IgD-negative memory B cell (primary cell): ENCODE measurements at regions not wholly inside any gene's neighbourhood (a gene's known extent, or its start where the extent isn't known, plus 50 kb on each side); places are given as distances from the start of the nearest gene placed in this dataset.
"Not testable (repeated sequence)": the region's sequence is repeated elsewhere in the genome, so short reads cannot be mapped to it uniquely, and the experiment has no call there.

Experiments used
- H3K27ac Mint-ChIP-seq, 3 donors: one replicate each; pipeline ENCODE4 v1.8.0; 2020 to 2022; ENCODE audit warnings: mild to moderate bottlenecking in 3 of 3, mixed read lengths in 3 of 3, moderate library complexity in 1 of 3
- H3K27me3 Mint-ChIP-seq: one replicate; pipeline ENCODE4 v1.8.0; 2021; ENCODE audit warnings: mixed read lengths
- H3K36me3 Mint-ChIP-seq: one replicate; pipeline ENCODE4 v1.8.0; 2020; ENCODE audit warnings: mild to moderate bottlenecking, mixed read lengths
- H3K4me1 Mint-ChIP-seq, 3 donors: one replicate each; pipeline ENCODE4 v1.8.0; 2020 to 2022; ENCODE audit warnings: mixed read lengths in 3 of 3, mild to moderate bottlenecking in 1 of 3
- H3K4me3 Mint-ChIP-seq, 4 donors: one replicate each; pipeline ENCODE4 v1.8.0; 2020 to 2022; ENCODE audit warnings: mild to moderate bottlenecking in 4 of 4, mixed read lengths in 4 of 4, moderate library complexity in 3 of 4
- H3K9me3 Mint-ChIP-seq, 3 donors: one replicate each; pipeline ENCODE4 v1.8.0; 2020 to 2021; ENCODE audit warnings: mixed read lengths in 3 of 3, mild to moderate bottlenecking in 1 of 3

- Mint-ChIP-seq H3K4me1 (peaks cover 4 to 11% (median 4%) of the 10 kb centered on the region in 3 donors), H3K27ac (no peak overlapping the region), H3K36me3 (peaks cover 11% of the 10 kb centered on the region), H3K4me3 (no peak overlapping the region), H3K9me3 (no peaks in the 10 kb centered on the region), H3K27me3 (no peaks in the 10 kb centered on the region)
Measured at GRCh38 chr6:144510859-144511258, 225.7 kb downstream of the UTRN start.

GRCh38 chr6:144515761-144516160 is 230.6 kb downstream of the UTRN start:
- no peak overlapping the region for H3K27ac Mint-ChIP-seq
- H3K4me3 Mint-ChIP-seq, result no peak overlapping the region
- H3K4me1 Mint-ChIP-seq, result no peaks in the 10 kb centered on the region
- no peaks in the 10 kb centered on the region for H3K27me3 Mint-ChIP-seq
- H3K9me3 Mint-ChIP-seq, result no peaks in the 10 kb centered on the region
- peaks cover 10% of the 10 kb centered on the region for H3K36me3 Mint-ChIP-seq

GRCh38 chr6:144519426-144519825 is 234.3 kb downstream of the UTRN start:
- H3K27ac Mint-ChIP-seq, result no peak overlapping the region
- peaks cover 7% of the 10 kb centered on the region for H3K36me3 Mint-ChIP-seq

GRCh38 chr6:144528743-144529425 is 243.7 kb downstream of the UTRN start:
- Mint-ChIP-seq H3K9me3 (no peaks in the 10 kb centered on the region), H3K36me3 (peaks cover 10% of the 10 kb centered on the region), H3K4me3 (no peak overlapping the region), H3K27me3 (no peaks in the 10 kb centered on the region), H3K27ac (no peak overlapping the region), H3K4me1 (peaks cover 0 to 9% (median 5%) of the 10 kb centered on the region in 3 donors)

More at GRCh38 chr6:144519426-144519825, 234.3 kb downstream of the UTRN start:
- no peaks in the 10 kb centered on the region for H3K9me3 Mint-ChIP-seq
- no peaks in the 10 kb centered on the region for H3K4me1 Mint-ChIP-seq
- H3K27me3 Mint-ChIP-seq, result no peaks in the 10 kb centered on the region
- no peak overlapping the region for H3K4me3 Mint-ChIP-seq

GRCh38 chr6:144530118-144530517 is 245.0 kb downstream of the UTRN start:
- H3K36me3 Mint-ChIP-seq, result peaks cover 13% of the 10 kb centered on the region
- no peak overlapping the region for H3K4me3 Mint-ChIP-seq
- no peaks in the 10 kb centered on the region for H3K9me3 Mint-ChIP-seq
- peaks cover 3 to 9% (median 4%) of the 10 kb centered on the region in 3 donors for H3K4me1 Mint-ChIP-seq
- no peaks in the 10 kb centered on the region for H3K27me3 Mint-ChIP-seq
- no peak overlapping the region for H3K27ac Mint-ChIP-seq

GRCh38 chr6:144532238-144532637 is 247.1 kb downstream of the UTRN start:
- H3K4me1 Mint-ChIP-seq, H3K9me3 Mint-ChIP-seq, H3K4me3 Mint-ChIP-seq, H3K27me3 Mint-ChIP-seq, H3K27ac Mint-ChIP-seq: not testable (repeated sequence)
- peaks cover 11% of the 10 kb centered on the region for H3K36me3 Mint-ChIP-seq

GRCh38 chr6:144534180-144534579 is 249.0 kb downstream of the UTRN start:
- Mint-ChIP-seq H3K4me3 (no peak overlapping the region), H3K36me3 (peaks cover 11% of the 10 kb centered on the region), H3K27me3 (no peaks in the 10 kb centered on the region), H3K9me3 (no peaks in the 10 kb centered on the region), H3K4me1 (peaks cover 0 to 3% (median 1%) of the 10 kb centered on the region in 3 donors), H3K27ac (no peak overlapping the region)

- H3K4me3 Mint-ChIP-seq, result no peak overlapping the region
- no peaks in the 10 kb centered on the region for H3K9me3 Mint-ChIP-seq
- no peak overlapping the region for H3K27ac Mint-ChIP-seq
- H3K27me3 Mint-ChIP-seq, result no peaks in the 10 kb centered on the region
- H3K4me1 Mint-ChIP-seq, result peaks cover 0 to 3% (median 2%) of the 10 kb centered on the region in 3 donors
- peaks cover 10% of the 10 kb centered on the region for H3K36me3 Mint-ChIP-seq
Measured at GRCh38 chr6:144535630-144536029, 250.5 kb downstream of the UTRN start.

- no peak overlapping the region for H3K27ac Mint-ChIP-seq
- H3K9me3 Mint-ChIP-seq, result no peaks in the 10 kb centered on the region
- no peak overlapping the region for H3K4me3 Mint-ChIP-seq
- peaks cover 9% of the 10 kb centered on the region for H3K36me3 Mint-ChIP-seq
- H3K27me3 Mint-ChIP-seq, result no peaks in the 10 kb centered on the region
- H3K4me1 Mint-ChIP-seq, result peaks cover 0 to 3% (median 2%) of the 10 kb centered on the region in 3 donors
Measured at GRCh38 chr6:144536079-144536478, 250.9 kb downstream of the UTRN start.

GRCh38 chr6:144543006-144543871 is 258.1 kb downstream of the UTRN start:
- peaks cover 15% of the 10 kb centered on the region for H3K36me3 Mint-ChIP-seq
- no peaks in the 10 kb centered on the region for H3K27me3 Mint-ChIP-seq
- no peaks in the 10 kb centered on the region for H3K9me3 Mint-ChIP-seq
- H3K4me1 Mint-ChIP-seq, result peaks cover 0 to 6% (median 0%) of the 10 kb centered on the region in 3 donors
- no peak overlapping the region for H3K4me3 Mint-ChIP-seq
- peak overlapping the region in 1 of 3 donors; percentile 48 for H3K27ac Mint-ChIP-seq

- H3K4me1 Mint-ChIP-seq, result peaks cover 0 to 4% (median 0%) of the 10 kb centered on the region in 3 donors
- H3K27ac Mint-ChIP-seq, result no peak overlapping the region
- no peaks in the 10 kb centered on the region for H3K27me3 Mint-ChIP-seq
- no peaks in the 10 kb centered on the region for H3K9me3 Mint-ChIP-seq
- H3K4me3 Mint-ChIP-seq, result no peak overlapping the region
- H3K36me3 Mint-ChIP-seq, result peaks cover 19% of the 10 kb centered on the region
Measured at GRCh38 chr6:144544266-144544830, 259.2 kb downstream of the UTRN start.

GRCh38 chr6:144546807-144547206 is 261.7 kb downstream of the UTRN start:
- no peaks in the 10 kb centered on the region for H3K9me3 Mint-ChIP-seq
- no peak overlapping the region for H3K4me3 Mint-ChIP-seq
- no peaks in the 10 kb centered on the region for H3K27me3 Mint-ChIP-seq
- H3K36me3 Mint-ChIP-seq, result peaks cover 25% of the 10 kb centered on the region
- peaks cover 0 to 4% (median 0%) of the 10 kb centered on the region in 3 donors for H3K4me1 Mint-ChIP-seq
- no peak overlapping the region for H3K27ac Mint-ChIP-seq

GRCh38 chr6:144547409-144547808 is 262.3 kb downstream of the UTRN start:
- no peaks in the 10 kb centered on the region for H3K9me3 Mint-ChIP-seq
- peaks cover 0 to 2% (median 0%) of the 10 kb centered on the region in 3 donors for H3K4me1 Mint-ChIP-seq
- peaks cover 20% of the 10 kb centered on the region for H3K36me3 Mint-ChIP-seq
- H3K27me3 Mint-ChIP-seq, result no peaks in the 10 kb centered on the region
- H3K4me3 Mint-ChIP-seq, result no peak overlapping the region
- H3K27ac Mint-ChIP-seq, result no peak overlapping the region

GRCh38 chr6:144548536-144548935 is 263.4 kb downstream of the UTRN start:
- Mint-ChIP-seq H3K4me3 (no peak overlapping the region), H3K4me1 (peaks cover 0 to 2% (median 0%) of the 10 kb centered on the region in 3 donors), H3K27me3 (no peaks in the 10 kb centered on the region), H3K36me3 (peaks cover 20% of the 10 kb centered on the region), H3K27ac (no peak overlapping the region), H3K9me3 (no peaks in the 10 kb centered on the region)
